Activated T-helper 1 cell treated with anti-CD3 and anti-CD28 coated beads, Interleukin-12 subunit alpha, Interleukin-12 subunit beta, Interleukin-2, Interleukin-4 antibody, amounts not matched to agents 30 ng/mL and 10 ng/mL and 1 ng/mL, durations not matched to agents 14 hours and 24 hours and 36 hours (primary cell): ENCODE measurements at regions not wholly inside any gene's neighbourhood (a gene's known extent, or its start where the extent isn't known, plus 50 kb on each side); places are given as distances from the start of the nearest gene placed in this dataset.

Experiments
- DNase-seq: peaks from one replicate; pipeline ENCODE4 v3.0.0; 2021; ENCODE audit warnings: low spot score
- H3K27ac Mint-ChIP-seq: one replicate; pipeline ENCODE4 v1.8.0; 2021; ENCODE audit warnings: mild to moderate bottlenecking, mixed read lengths
- H3K27me3 Mint-ChIP-seq: one replicate; pipeline ENCODE4 v1.8.0; 2022; ENCODE audit warnings: mild to moderate bottlenecking, moderate library complexity, mixed read lengths; ENCODE audit not compliant: insufficient read depth
- H3K36me3 Mint-ChIP-seq: one replicate; pipeline ENCODE4 v1.8.0; 2021; ENCODE audit warnings: low read depth, mixed read lengths
- H3K4me1 Mint-ChIP-seq: one replicate; pipeline ENCODE4 v1.8.0; 2021; ENCODE audit warnings: low read depth, mixed read lengths
- H3K4me3 Mint-ChIP-seq: one replicate; pipeline ENCODE4 v1.8.0; 2021; ENCODE audit warnings: mild to moderate bottlenecking, moderate library complexity, mixed read lengths
- H3K9me3 Mint-ChIP-seq: one replicate; pipeline ENCODE4 v1.8.0; 2021; ENCODE audit warnings: mixed read lengths
- intact Hi-C: fragments of 100-400 bp; cut with micrococcal nuclease; formaldehyde crosslinking; loops from one replicate; pipeline ENCODE4 v1.15.1; 2024

GRCh38 chr9:16118043-16118442 lies 565.2 kb downstream of the CCDC171 start:
- no peak overlapping the region for H3K27ac Mint-ChIP-seq
- no peaks in the 10 kb centered on the region for H3K27me3 Mint-ChIP-seq
- no peaks in the 10 kb centered on the region for H3K4me1 Mint-ChIP-seq
- no peak overlapping the region for H3K4me3 Mint-ChIP-seq
- intact Hi-C loops = no loop called here
- H3K9me3 Mint-ChIP-seq = no peaks in the 10 kb centered on the region
- H3K36me3 Mint-ChIP-seq = no peaks in the 10 kb centered on the region
- DNase-seq = no peak

- Mint-ChIP-seq H3K4me3 (no peak overlapping the region), H3K27me3 (no peaks in the 10 kb centered on the region), H3K27ac (no peak overlapping the region), H3K9me3 (no peaks in the 10 kb centered on the region), H3K36me3 (no peaks in the 10 kb centered on the region), H3K4me1 (no peaks in the 10 kb centered on the region)
- intact Hi-C loops = no loop called here
- DNase-seq = no peak
Observed at GRCh38 chr9:16119261-16120230, 566.7 kb downstream of the CCDC171 start.

- Mint-ChIP-seq H3K9me3 (no peaks in the 10 kb centered on the region), H3K36me3 (no peaks in the 10 kb centered on the region), H3K4me3 (no peak overlapping the region), H3K4me1 (no peaks in the 10 kb centered on the region), H3K27ac (no peak overlapping the region), H3K27me3 (no peaks in the 10 kb centered on the region)
- DNase-seq = no peak
- intact Hi-C loops = no loop called here
Observed at GRCh38 chr9:16120231-16120641, 567.4 kb downstream of the CCDC171 start.

GRCh38 chr9:16120727-16121126 lies 567.9 kb downstream of the CCDC171 start:
- Mint-ChIP-seq H3K9me3 (no peaks in the 10 kb centered on the region), H3K27ac (no peak overlapping the region), H3K4me1 (no peaks in the 10 kb centered on the region), H3K27me3 (no peaks in the 10 kb centered on the region), H3K36me3 (no peaks in the 10 kb centered on the region), H3K4me3 (no peak overlapping the region)
- intact Hi-C loops = no loop called here
- no peak for DNase-seq

GRCh38 chr9:16121168-16121567 lies 568.3 kb downstream of the CCDC171 start:
- intact Hi-C loops = no loop called here
- no peaks in the 10 kb centered on the region for H3K9me3 Mint-ChIP-seq
- H3K27ac Mint-ChIP-seq = no peak overlapping the region
- no peaks in the 10 kb centered on the region for H3K27me3 Mint-ChIP-seq
- no peaks in the 10 kb centered on the region for H3K36me3 Mint-ChIP-seq
- no peak overlapping the region for H3K4me3 Mint-ChIP-seq
- no peaks in the 10 kb centered on the region for H3K4me1 Mint-ChIP-seq
- DNase-seq = no peak

GRCh38 chr9:16121601-16122286 lies 568.9 kb downstream of the CCDC171 start:
- Mint-ChIP-seq H3K36me3 (no peaks in the 10 kb centered on the region), H3K4me1 (no peaks in the 10 kb centered on the region), H3K4me3 (no peak overlapping the region), H3K9me3 (no peaks in the 10 kb centered on the region), H3K27me3 (no peaks in the 10 kb centered on the region), H3K27ac (no peak overlapping the region)
- intact Hi-C loops = no loop called here
- no peak for DNase-seq

GRCh38 chr9:16125629-16126028 lies 572.8 kb downstream of the CCDC171 start:
- DNase-seq = no peak
- intact Hi-C loops = loop anchor here (1.0 kb wide), 1 partner anchor 95 kb away; no protein-coding TSS in a partner anchor
- Mint-ChIP-seq H3K4me3 (no peak overlapping the region), H3K9me3 (no peaks in the 10 kb centered on the region), H3K36me3 (no peaks in the 10 kb centered on the region), H3K27me3 (no peaks in the 10 kb centered on the region), H3K4me1 (no peaks in the 10 kb centered on the region), H3K27ac (no peak overlapping the region)

- H3K36me3 Mint-ChIP-seq = no peaks in the 10 kb centered on the region
- no peaks in the 10 kb centered on the region for H3K4me1 Mint-ChIP-seq
- no peak overlapping the region for H3K4me3 Mint-ChIP-seq
- no peaks in the 10 kb centered on the region for H3K9me3 Mint-ChIP-seq
- no peak overlapping the region for H3K27ac Mint-ChIP-seq
- no peak for DNase-seq
- no peaks in the 10 kb centered on the region for H3K27me3 Mint-ChIP-seq
- intact Hi-C loops = loop anchor here (1.0 kb wide), 1 partner anchor 96 kb away; no protein-coding TSS in a partner anchor
Observed at GRCh38 chr9:16126042-16126441, 573.2 kb downstream of the CCDC171 start.

GRCh38 chr9:16128003-16128402 lies 575.2 kb downstream of the CCDC171 start:
- no peaks in the 10 kb centered on the region for H3K27me3 Mint-ChIP-seq
- DNase-seq = no peak
- no peaks in the 10 kb centered on the region for H3K36me3 Mint-ChIP-seq
- H3K9me3 Mint-ChIP-seq = no peaks in the 10 kb centered on the region
- no peak overlapping the region for H3K27ac Mint-ChIP-seq
- peaks cover 2% of the 10 kb centered on the region for H3K4me1 Mint-ChIP-seq
- H3K4me3 Mint-ChIP-seq = no peak overlapping the region
- intact Hi-C loops = no loop called here

GRCh38 chr9:16131264-16131663 lies 578.4 kb downstream of the CCDC171 start:
- H3K36me3 Mint-ChIP-seq = no peaks in the 10 kb centered on the region
- intact Hi-C loops = no loop called here
- H3K27ac Mint-ChIP-seq = no peak overlapping the region
- H3K4me1 Mint-ChIP-seq = peaks cover 6% of the 10 kb centered on the region
- DNase-seq = no peak
- no peaks in the 10 kb centered on the region for H3K9me3 Mint-ChIP-seq
- H3K4me3 Mint-ChIP-seq = no peak overlapping the region
- H3K27me3 Mint-ChIP-seq = no peaks in the 10 kb centered on the region

- Mint-ChIP-seq H3K36me3 (no peaks in the 10 kb centered on the region), H3K9me3 (no peaks in the 10 kb centered on the region), H3K4me3 (no peak overlapping the region), H3K4me1 (peaks cover 6% of the 10 kb centered on the region), H3K27ac (no peak overlapping the region), H3K27me3 (no peaks in the 10 kb centered on the region)
- DNase-seq = no peak
- intact Hi-C loops = no loop called here
Observed at GRCh38 chr9:16132513-16132912, 579.7 kb downstream of the CCDC171 start.

GRCh38 chr9:16133032-16133431 lies 580.2 kb downstream of the CCDC171 start:
- Mint-ChIP-seq H3K27ac (no peak overlapping the region), H3K27me3 (no peaks in the 10 kb centered on the region), H3K4me3 (no peak overlapping the region), H3K9me3 (no peaks in the 10 kb centered on the region), H3K4me1 (peaks cover 6% of the 10 kb centered on the region), H3K36me3 (no peaks in the 10 kb centered on the region)
- intact Hi-C loops = loop anchor here (1.0 kb wide), 1 partner anchor 260 kb away; no protein-coding TSS in a partner anchor
- no peak for DNase-seq

GRCh38 chr9:16133556-16134227 lies 580.8 kb downstream of the CCDC171 start:
- no peaks in the 10 kb centered on the region for H3K9me3 Mint-ChIP-seq
- no peaks in the 10 kb centered on the region for H3K36me3 Mint-ChIP-seq
- intact Hi-C loops = loop anchor here (1.0 kb wide), 1 partner anchor 260 kb away; no protein-coding TSS in a partner anchor
- peaks cover 6% of the 10 kb centered on the region for H3K4me1 Mint-ChIP-seq
- no peak overlapping the region for H3K4me3 Mint-ChIP-seq
- no peak overlapping the region for H3K27ac Mint-ChIP-seq
- no peaks in the 10 kb centered on the region for H3K27me3 Mint-ChIP-seq
- no peak for DNase-seq
